IPS-18c (cell line): ENCODE measurements at regions not wholly inside any gene's neighbourhood (a gene's known extent, or its start where the extent isn't known, plus 50 kb on each side); places are given as distances from the start of the nearest gene placed in this dataset.
"Not testable (repeated sequence)": the region's sequence is repeated elsewhere in the genome, so short reads cannot be mapped to it uniquely, and the experiment has no call there.

ENCODE experiments used
- H3K4me3 ChIP-seq: 2 replicates; pipeline ENCODE4 v1.7.0; 2013; ENCODE audit warnings: low read depth, mild to moderate bottlenecking, low read length, moderate library complexity; ENCODE audit not compliant: insufficient read depth
- H3K9me3 ChIP-seq: one replicate; pipeline ENCODE4 v1.6.1; 2013; ENCODE audit warnings: mild to moderate bottlenecking, low read length, moderate library complexity; ENCODE audit not compliant: control insufficient read depth, insufficient read depth

- H3K4me3 ChIP-seq, result no peak overlapping the region
Measured at GRCh38 chr3:177361081-177361938, 164.0 kb upstream of the TBL1XR1 start.

GRCh38 chr3:177362626-177363025 lies 165.3 kb upstream of the TBL1XR1 start:
- Histone ChIP-seq H3K4me3 (no peak overlapping the region), H3K9me3 (no peaks in the 10 kb centered on the region)

More at GRCh38 chr3:177361081-177361938, 164.0 kb upstream of the TBL1XR1 start:
- no peaks in the 10 kb centered on the region for H3K9me3 ChIP-seq

GRCh38 chr3:177364236-177364635 lies 167.0 kb upstream of the TBL1XR1 start:
- Histone ChIP-seq H3K4me3 (no peak overlapping the region), H3K9me3 (no peaks in the 10 kb centered on the region)

- H3K4me3 ChIP-seq, H3K9me3 ChIP-seq: not testable (repeated sequence)
Measured at GRCh38 chr3:177365294-177365693, 168.0 kb upstream of the TBL1XR1 start.

- Histone ChIP-seq H3K4me3 (no peak overlapping the region), H3K9me3 (no peaks in the 10 kb centered on the region)
Measured at GRCh38 chr3:177367788-177368187, 170.5 kb upstream of the TBL1XR1 start.

GRCh38 chr3:177370246-177370822 lies 173.1 kb upstream of the TBL1XR1 start:
- H3K4me3 ChIP-seq, result no peak overlapping the region

GRCh38 chr3:177371146-177371545 lies 173.9 kb upstream of the TBL1XR1 start:
- H3K4me3 ChIP-seq, result no peak overlapping the region
- no peaks in the 10 kb centered on the region for H3K9me3 ChIP-seq

More at GRCh38 chr3:177370246-177370822, 173.1 kb upstream of the TBL1XR1 start:
- no peaks in the 10 kb centered on the region for H3K9me3 ChIP-seq

GRCh38 chr3:177371888-177372287 lies 174.6 kb upstream of the TBL1XR1 start:
- H3K9me3 ChIP-seq, result no peaks in the 10 kb centered on the region
- H3K4me3 ChIP-seq, result no peak overlapping the region

GRCh38 chr3:177374323-177374722 lies 177.0 kb upstream of the TBL1XR1 start:
- no peak overlapping the region for H3K4me3 ChIP-seq
- H3K9me3 ChIP-seq, result no peaks in the 10 kb centered on the region

- no peak overlapping the region for H3K4me3 ChIP-seq
- no peaks in the 10 kb centered on the region for H3K9me3 ChIP-seq
Measured at GRCh38 chr3:177375316-177375715, 178.0 kb upstream of the TBL1XR1 start.

- H3K4me3 ChIP-seq, result no peak overlapping the region
- peaks cover 3% of the 10 kb centered on the region for H3K9me3 ChIP-seq
Measured at GRCh38 chr3:177377166-177377565, 179.9 kb upstream of the TBL1XR1 start.

GRCh38 chr3:177378168-177378567 lies 180.9 kb upstream of the TBL1XR1 start:
- H3K4me3 ChIP-seq, result no peak overlapping the region

GRCh38 chr3:177379045-177379444 lies 181.8 kb upstream of the TBL1XR1 start:
- Histone ChIP-seq H3K9me3 (peaks cover 3% of the 10 kb centered on the region), H3K4me3 (no peak overlapping the region)

More at GRCh38 chr3:177378168-177378567, 180.9 kb upstream of the TBL1XR1 start:
- peaks cover 3% of the 10 kb centered on the region for H3K9me3 ChIP-seq

- no peak overlapping the region for H3K4me3 ChIP-seq
- peaks cover 3% of the 10 kb centered on the region for H3K9me3 ChIP-seq
Measured at GRCh38 chr3:177381070-177381469, 183.8 kb upstream of the TBL1XR1 start.

GRCh38 chr3:177382944-177383343 lies 185.7 kb upstream of the TBL1XR1 start:
- Histone ChIP-seq H3K4me3 (no peak overlapping the region), H3K9me3 (peaks cover 3% of the 10 kb centered on the region)

GRCh38 chr3:177385186-177385585 lies 187.9 kb upstream of the TBL1XR1 start:
- Histone ChIP-seq H3K9me3 (peaks cover 3% of the 10 kb centered on the region), H3K4me3 (no peak overlapping the region)

- H3K4me3 ChIP-seq, result no peak overlapping the region
- H3K9me3 ChIP-seq, result no peaks in the 10 kb centered on the region
Measured at GRCh38 chr3:177385831-177386301, 188.6 kb upstream of the TBL1XR1 start.

GRCh38 chr3:177388209-177388608 lies 190.9 kb upstream of the TBL1XR1 start:
- no peaks in the 10 kb centered on the region for H3K9me3 ChIP-seq
- H3K4me3 ChIP-seq, result no peak overlapping the region
